ENCODE measurements at regions not wholly inside any gene's neighbourhood (a gene's known extent, or its start where the extent isn't known, plus 50 kb on each side); places are given as distances from the start of the nearest gene placed in this dataset.

DNA sequence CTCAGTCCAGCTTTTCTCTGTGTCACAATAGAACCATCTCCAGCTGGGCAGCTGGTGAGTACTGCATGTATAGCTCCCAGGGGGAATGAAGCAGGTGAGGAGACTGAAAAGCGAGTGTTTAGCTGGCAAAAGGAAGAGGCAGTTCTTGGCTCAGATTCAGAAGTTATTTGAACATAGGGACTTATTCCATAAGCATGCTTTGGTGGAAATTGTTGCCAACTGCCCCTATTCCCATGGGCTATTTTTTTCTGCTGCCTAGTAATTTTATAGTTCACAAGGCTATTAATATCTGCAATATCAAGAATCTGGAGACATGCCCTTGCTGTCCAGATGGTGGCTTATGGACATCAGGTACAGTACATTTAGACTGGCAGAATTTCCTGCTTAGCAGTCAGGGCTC lies 1112.7 kb downstream of the LRFN5 start:
- TF ChIP-seq IRF3 (IDR thresholded peaks at IDR 0.05; ENCODE audit: low read depth, low read length), result no peak
- no peak for TF ChIP-seq TAF1 (IDR thresholded peaks at IDR 0.05; ENCODE audit: borderline replicate concordance, low read depth, low read length)
- no peak for TF ChIP-seq CTCF (IDR thresholded peaks at IDR 0.05)
- TF ChIP-seq, protein P1, sequence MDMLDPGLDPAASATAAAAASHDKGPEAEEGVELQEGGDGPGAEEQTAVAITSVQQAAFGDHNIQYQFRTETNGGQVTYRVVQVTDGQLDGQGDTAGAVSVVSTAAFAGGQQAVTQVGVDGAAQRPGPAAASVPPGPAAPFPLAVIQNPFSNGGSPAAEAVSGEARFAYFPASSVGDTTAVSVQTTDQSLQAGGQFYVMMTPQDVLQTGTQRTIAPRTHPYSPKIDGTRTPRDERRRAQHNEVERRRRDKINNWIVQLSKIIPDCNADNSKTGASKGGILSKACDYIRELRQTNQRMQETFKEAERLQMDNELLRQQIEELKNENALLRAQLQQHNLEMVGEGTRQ (IDR thresholded peaks at IDR 0.05; ENCODE audit: borderline replicate concordance, low read depth, low read length), result no peak
- TF ChIP-seq RFX5 (IDR thresholded peaks at IDR 0.05; ENCODE audit: low read length), result no peak
- TF ChIP-seq POLR2AphosphoS5 (IDR thresholded peaks at IDR 0.05; ENCODE audit: low read depth, low read length), result no peak
- TF ChIP-seq RCOR1 (IDR thresholded peaks at IDR 0.05; ENCODE audit: low read length), result no peak
- TF ChIP-seq, protein P2, sequence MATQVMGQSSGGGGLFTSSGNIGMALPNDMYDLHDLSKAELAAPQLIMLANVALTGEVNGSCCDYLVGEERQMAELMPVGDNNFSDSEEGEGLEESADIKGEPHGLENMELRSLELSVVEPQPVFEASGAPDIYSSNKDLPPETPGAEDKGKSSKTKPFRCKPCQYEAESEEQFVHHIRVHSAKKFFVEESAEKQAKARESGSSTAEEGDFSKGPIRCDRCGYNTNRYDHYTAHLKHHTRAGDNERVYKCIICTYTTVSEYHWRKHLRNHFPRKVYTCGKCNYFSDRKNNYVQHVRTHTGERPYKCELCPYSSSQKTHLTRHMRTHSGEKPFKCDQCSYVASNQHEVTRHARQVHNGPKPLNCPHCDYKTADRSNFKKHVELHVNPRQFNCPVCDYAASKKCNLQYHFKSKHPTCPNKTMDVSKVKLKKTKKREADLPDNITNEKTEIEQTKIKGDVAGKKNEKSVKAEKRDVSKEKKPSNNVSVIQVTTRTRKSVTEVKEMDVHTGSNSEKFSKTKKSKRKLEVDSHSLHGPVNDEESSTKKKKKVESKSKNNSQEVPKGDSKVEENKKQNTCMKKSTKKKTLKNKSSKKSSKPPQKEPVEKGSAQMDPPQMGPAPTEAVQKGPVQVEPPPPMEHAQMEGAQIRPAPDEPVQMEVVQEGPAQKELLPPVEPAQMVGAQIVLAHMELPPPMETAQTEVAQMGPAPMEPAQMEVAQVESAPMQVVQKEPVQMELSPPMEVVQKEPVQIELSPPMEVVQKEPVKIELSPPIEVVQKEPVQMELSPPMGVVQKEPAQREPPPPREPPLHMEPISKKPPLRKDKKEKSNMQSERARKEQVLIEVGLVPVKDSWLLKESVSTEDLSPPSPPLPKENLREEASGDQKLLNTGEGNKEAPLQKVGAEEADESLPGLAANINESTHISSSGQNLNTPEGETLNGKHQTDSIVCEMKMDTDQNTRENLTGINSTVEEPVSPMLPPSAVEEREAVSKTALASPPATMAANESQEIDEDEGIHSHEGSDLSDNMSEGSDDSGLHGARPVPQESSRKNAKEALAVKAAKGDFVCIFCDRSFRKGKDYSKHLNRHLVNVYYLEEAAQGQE (IDR thresholded peaks at IDR 0.05; ENCODE audit: low read depth, low read length), result no peak
- TF ChIP-seq SIN3A (IDR thresholded peaks at IDR 0.05; ENCODE audit: borderline replicate concordance, low read depth, low read length), result no peak
- no peak for TF ChIP-seq SMC3 (IDR thresholded peaks at IDR 0.05; ENCODE audit: low read depth, low read length)
- no peak for TF ChIP-seq EP300 (IDR thresholded peaks at IDR 0.05; ENCODE audit: borderline replicate concordance in 1 of 2, low read depth in 1 of 2, low read length in 1 of 2)
- TF ChIP-seq GATA2 (CRISPR knock-in tag; IDR thresholded peaks at IDR 0.05), result no peak
- no peak for TF ChIP-seq MAX (IDR thresholded peaks at IDR 0.05; ENCODE audit: low read depth)
- no peak for TF ChIP-seq ELF1 (IDR thresholded peaks at IDR 0.05)

All from SK-N-SH (cell line).